ENCODE measurements at regions not wholly inside any gene's neighbourhood (a gene's known extent, or its start where the extent isn't known, plus 50 kb on each side); places are given as distances from the start of the nearest gene placed in this dataset.

DNA sequence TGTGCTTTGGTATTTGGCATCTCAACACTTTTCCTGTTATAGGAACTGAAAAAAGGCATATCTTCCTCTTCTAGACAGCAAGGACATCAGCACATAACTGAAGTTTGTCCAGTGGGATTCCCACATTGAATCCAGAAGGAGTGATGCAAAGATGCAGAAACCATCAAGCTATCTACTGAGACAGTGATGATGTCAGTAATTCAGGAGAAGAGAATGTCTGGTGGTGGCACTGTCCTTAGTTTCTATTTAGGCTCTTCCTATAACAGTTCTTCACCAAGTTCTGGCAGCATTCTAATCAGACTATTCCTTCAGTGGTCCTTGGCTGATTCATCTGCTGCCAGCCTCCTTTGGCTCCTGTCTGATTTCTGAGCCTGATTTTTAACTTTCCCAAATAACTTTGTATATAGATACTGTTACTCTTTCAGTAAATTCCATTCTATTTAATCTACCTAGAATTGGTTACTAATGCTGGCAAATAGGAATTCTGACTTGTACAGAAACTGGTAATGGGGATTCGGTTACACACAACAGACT is 56.6 kb upstream of the AGPS start:
- Histone ChIP-seq H3K4me3 (ENCODE audit: low read depth, low read length) (no peak overlapping the region), H3K4me2 (ENCODE audit: low read length) (no peak overlapping the region), H3K27me3 (ENCODE audit: control insufficient read depth, insufficient read depth, low read length) (no peaks in the 10 kb centered on the region), H3K79me2 (no peaks in the 10 kb centered on the region), H3K4me1 (no peaks in the 10 kb centered on the region), H3K36me3 (ENCODE audit: control insufficient read depth, insufficient read depth, low read length) (no peaks in the 10 kb centered on the region), H3K27ac (no peak overlapping the region), H2AFZ (no peak overlapping the region), H3K9me3 (ENCODE audit: control insufficient read depth, low read length) (no peaks in the 10 kb centered on the region), H3K9ac (no peak overlapping the region)
- TF ChIP-seq, protein P1, sequence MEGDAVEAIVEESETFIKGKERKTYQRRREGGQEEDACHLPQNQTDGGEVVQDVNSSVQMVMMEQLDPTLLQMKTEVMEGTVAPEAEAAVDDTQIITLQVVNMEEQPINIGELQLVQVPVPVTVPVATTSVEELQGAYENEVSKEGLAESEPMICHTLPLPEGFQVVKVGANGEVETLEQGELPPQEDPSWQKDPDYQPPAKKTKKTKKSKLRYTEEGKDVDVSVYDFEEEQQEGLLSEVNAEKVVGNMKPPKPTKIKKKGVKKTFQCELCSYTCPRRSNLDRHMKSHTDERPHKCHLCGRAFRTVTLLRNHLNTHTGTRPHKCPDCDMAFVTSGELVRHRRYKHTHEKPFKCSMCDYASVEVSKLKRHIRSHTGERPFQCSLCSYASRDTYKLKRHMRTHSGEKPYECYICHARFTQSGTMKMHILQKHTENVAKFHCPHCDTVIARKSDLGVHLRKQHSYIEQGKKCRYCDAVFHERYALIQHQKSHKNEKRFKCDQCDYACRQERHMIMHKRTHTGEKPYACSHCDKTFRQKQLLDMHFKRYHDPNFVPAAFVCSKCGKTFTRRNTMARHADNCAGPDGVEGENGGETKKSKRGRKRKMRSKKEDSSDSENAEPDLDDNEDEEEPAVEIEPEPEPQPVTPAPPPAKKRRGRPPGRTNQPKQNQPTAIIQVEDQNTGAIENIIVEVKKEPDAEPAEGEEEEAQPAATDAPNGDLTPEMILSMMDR (IDR thresholded peaks at IDR 0.05) = no peak

DNA sequence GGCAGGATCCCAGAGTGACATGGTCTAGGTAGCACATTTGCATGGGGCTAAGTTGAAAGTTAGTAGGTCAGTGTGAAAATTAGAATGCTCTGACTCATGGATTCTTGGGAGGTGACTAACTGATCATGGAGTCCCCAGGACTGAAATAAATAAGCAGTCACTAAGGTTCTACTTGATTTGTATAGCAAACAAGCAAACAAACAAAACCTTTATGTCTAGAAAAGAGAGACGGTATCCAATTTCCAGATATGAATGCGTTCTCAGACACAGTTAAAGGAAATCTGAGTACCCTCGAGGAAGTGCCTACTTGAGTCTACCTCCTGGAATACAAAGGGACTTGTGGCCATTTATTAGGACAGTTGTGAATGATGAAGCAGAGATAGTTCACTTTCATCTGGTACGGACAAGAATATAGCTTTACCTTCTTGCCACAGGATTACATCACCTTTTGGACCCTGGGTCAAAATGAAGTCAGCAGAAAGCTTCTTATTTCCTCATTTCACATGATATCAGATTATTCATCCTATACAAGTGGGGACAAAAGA is 54.3 kb upstream of the AGPS start:
- Histone ChIP-seq H3K4me2 (ENCODE audit: low read length) (no peak overlapping the region), H3K9ac (no peak overlapping the region), H2AFZ (no peak overlapping the region), H3K36me3 (ENCODE audit: control insufficient read depth, insufficient read depth, low read length) (no peaks in the 10 kb centered on the region), H3K79me2 (no peaks in the 10 kb centered on the region), H3K27me3 (ENCODE audit: control insufficient read depth, insufficient read depth, low read length) (no peaks in the 10 kb centered on the region), H3K9me3 (ENCODE audit: control insufficient read depth, low read length) (no peaks in the 10 kb centered on the region), H3K4me1 (no peaks in the 10 kb centered on the region), H3K4me3 (ENCODE audit: low read depth, low read length) (no peak overlapping the region), H3K27ac (no peak overlapping the region)
- TF ChIP-seq, protein P1 (IDR thresholded peaks at IDR 0.05) = no peak

DNA sequence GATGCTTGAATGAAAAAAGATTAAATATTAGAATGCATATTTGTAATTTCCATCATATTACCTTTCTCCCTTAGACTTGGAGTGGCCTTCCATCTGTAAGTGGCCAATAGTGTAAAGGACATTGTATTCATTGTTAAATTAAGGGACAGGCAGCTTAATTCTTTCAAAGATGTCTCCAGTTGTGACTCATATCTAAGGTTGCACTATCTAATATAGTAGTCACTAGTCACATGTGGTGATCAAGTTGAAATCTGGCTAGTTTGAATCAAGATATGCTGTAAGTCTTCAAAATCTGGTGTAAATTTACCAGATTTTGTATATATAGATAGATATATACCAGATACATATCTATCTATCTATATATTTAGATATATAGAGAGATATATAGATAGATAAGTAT is 52.4 kb upstream of the AGPS start:
- Histone ChIP-seq H2AFZ (no peak overlapping the region), H3K4me3 (ENCODE audit: low read depth, low read length) (no peak overlapping the region), H3K4me2 (ENCODE audit: low read length) (no peak overlapping the region), H3K4me1 (no peaks in the 10 kb centered on the region), H3K27me3 (ENCODE audit: control insufficient read depth, insufficient read depth, low read length) (no peaks in the 10 kb centered on the region), H3K27ac (no peak overlapping the region), H3K9me3 (ENCODE audit: control insufficient read depth, low read length) (no peaks in the 10 kb centered on the region), H3K79me2 (no peaks in the 10 kb centered on the region), H3K36me3 (ENCODE audit: control insufficient read depth, insufficient read depth, low read length) (no peaks in the 10 kb centered on the region), H3K9ac (no peak overlapping the region)
- TF ChIP-seq, protein P1 (IDR thresholded peaks at IDR 0.05) = no peak

- Histone ChIP-seq H3K79me2 (no peaks in the 10 kb centered on the region), H3K4me2 (ENCODE audit: low read length) (no peak overlapping the region), H3K36me3 (ENCODE audit: control insufficient read depth, insufficient read depth, low read length) (no peaks in the 10 kb centered on the region), H3K9me3 (ENCODE audit: control insufficient read depth, low read length) (no peaks in the 10 kb centered on the region), H3K27me3 (ENCODE audit: control insufficient read depth, insufficient read depth, low read length) (no peaks in the 10 kb centered on the region), H3K4me3 (ENCODE audit: low read depth, low read length) (no peak overlapping the region), H3K27ac (no peak overlapping the region), H2AFZ (no peak overlapping the region), H3K9ac (no peak overlapping the region), H3K4me1 (peaks cover 4% of the 10 kb centered on the region)
- TF ChIP-seq, protein P1 (IDR thresholded peaks at IDR 0.05) = no peak
Observed at GRCh38 chr2:177342736-177343135, 49.8 kb upstream of the AGPS start.
